ENCODE measurements at regions not wholly inside any gene's neighbourhood (a gene's known extent, or its start where the extent isn't known, plus 50 kb on each side); places are given as distances from the start of the nearest gene placed in this dataset.

DNA sequence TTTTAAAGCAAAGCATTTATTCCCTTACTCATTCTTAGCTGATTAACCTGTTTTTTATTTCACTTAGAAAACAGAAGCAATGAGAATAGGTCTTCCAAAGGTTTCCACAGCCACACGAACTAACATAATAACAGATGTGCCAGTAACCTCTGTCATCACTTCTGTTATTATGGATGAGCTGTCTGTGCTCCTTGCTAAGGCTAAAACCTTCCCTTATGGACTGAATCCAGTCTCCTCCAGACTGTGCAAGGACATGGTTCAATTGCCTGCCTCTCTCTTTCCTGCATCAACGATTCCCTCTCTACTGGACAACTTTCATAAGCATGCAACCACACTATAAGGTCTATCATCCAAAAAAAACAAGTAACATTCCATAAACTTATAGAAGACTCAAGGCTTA lies 1446.2 kb downstream of the MAT2B start:
- ATAC-seq (no peak), DNase-seq (no peak), FAIRE-seq (no peak)
- TF ChIP-seq, protein P1, sequence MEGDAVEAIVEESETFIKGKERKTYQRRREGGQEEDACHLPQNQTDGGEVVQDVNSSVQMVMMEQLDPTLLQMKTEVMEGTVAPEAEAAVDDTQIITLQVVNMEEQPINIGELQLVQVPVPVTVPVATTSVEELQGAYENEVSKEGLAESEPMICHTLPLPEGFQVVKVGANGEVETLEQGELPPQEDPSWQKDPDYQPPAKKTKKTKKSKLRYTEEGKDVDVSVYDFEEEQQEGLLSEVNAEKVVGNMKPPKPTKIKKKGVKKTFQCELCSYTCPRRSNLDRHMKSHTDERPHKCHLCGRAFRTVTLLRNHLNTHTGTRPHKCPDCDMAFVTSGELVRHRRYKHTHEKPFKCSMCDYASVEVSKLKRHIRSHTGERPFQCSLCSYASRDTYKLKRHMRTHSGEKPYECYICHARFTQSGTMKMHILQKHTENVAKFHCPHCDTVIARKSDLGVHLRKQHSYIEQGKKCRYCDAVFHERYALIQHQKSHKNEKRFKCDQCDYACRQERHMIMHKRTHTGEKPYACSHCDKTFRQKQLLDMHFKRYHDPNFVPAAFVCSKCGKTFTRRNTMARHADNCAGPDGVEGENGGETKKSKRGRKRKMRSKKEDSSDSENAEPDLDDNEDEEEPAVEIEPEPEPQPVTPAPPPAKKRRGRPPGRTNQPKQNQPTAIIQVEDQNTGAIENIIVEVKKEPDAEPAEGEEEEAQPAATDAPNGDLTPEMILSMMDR (IDR thresholded peaks at IDR 0.05), result no peak
- no peaks in the 10 kb centered on the region for H3K27me3 ChIP-seq
- no peak overlapping the region for H3K4me3 ChIP-seq
- H3K4me1 ChIP-seq, result no peaks in the 10 kb centered on the region
- no peaks in the 10 kb centered on the region for H3K36me3 ChIP-seq
- no peak overlapping the region for H3K27ac ChIP-seq
- no peaks in the 10 kb centered on the region for H3K9me3 ChIP-seq
- intact Hi-C loops (cut with DNase I), result no loop called here
- 40 to 60% methylated on average over 2 of the region's 2 CpGs for WGBS, 2 donors

DNA sequence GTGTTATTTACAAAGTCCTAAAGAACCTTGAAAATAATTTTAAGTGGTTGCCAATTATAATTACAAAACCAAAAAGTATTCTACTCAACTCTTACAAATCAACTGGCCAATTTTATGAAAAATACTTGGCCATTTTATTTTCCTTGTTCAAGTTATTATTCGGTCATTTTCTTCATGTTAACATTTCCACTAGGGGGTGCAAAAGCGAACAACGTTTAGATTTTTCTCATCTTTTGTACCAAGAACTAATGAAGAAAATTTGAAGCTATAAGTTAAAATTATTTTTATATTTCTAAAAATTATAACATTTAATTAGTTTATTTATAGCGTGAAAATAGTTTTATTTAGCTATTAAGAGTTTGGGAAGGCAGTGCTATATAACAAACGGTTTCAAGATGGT lies 1453.3 kb downstream of the MAT2B start:
- 74 to 87% methylated on average over 5 of the region's 5 CpGs for WGBS, 2 donors
- Histone ChIP-seq H3K36me3 (no peaks in the 10 kb centered on the region), H3K4me1 (no peaks in the 10 kb centered on the region), H3K27me3 (no peaks in the 10 kb centered on the region), H3K27ac (no peak overlapping the region), H3K4me3 (no peak overlapping the region), H3K9me3 (no peaks in the 10 kb centered on the region)
- TF ChIP-seq, protein P1 (IDR thresholded peaks at IDR 0.05), result no peak
- intact Hi-C loops (cut with DNase I), result no loop called here
- FAIRE-seq (no peak), DNase-seq (no peak), ATAC-seq (no peak)

DNA sequence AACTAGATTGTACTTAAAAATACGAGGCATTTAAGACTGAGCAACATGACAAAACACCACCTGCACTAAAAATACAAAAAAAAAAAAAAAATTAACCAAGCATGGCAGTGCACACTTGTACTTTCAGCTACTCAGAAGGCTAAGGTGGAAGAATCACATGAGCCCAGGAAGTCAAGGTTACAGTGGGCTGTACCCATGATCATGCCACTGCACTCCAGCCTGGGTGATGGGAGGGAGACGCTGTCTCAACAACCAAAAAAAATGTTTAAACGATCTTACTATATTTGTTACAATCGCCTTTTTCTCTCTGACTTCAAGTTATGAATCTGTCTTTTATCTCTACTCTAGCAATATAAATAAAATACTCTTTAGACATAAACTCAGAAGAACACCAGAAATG lies 1454.3 kb downstream of the MAT2B start:
- Histone ChIP-seq H3K36me3 (no peaks in the 10 kb centered on the region), H3K9me3 (no peaks in the 10 kb centered on the region), H3K27me3 (no peaks in the 10 kb centered on the region), H3K27ac (no peak overlapping the region), H3K4me1 (no peaks in the 10 kb centered on the region), H3K4me3 (no peak overlapping the region)
- intact Hi-C loops (cut with DNase I), result no loop called here
- no peak for ATAC-seq
- FAIRE-seq, result no peak
- no peak for DNase-seq
- WGBS, 2 donors, result 64 to 70% methylated on average over 4 of the region's 4 CpGs
- TF ChIP-seq, protein P1 (IDR thresholded peaks at IDR 0.05), result no peak

DNA sequence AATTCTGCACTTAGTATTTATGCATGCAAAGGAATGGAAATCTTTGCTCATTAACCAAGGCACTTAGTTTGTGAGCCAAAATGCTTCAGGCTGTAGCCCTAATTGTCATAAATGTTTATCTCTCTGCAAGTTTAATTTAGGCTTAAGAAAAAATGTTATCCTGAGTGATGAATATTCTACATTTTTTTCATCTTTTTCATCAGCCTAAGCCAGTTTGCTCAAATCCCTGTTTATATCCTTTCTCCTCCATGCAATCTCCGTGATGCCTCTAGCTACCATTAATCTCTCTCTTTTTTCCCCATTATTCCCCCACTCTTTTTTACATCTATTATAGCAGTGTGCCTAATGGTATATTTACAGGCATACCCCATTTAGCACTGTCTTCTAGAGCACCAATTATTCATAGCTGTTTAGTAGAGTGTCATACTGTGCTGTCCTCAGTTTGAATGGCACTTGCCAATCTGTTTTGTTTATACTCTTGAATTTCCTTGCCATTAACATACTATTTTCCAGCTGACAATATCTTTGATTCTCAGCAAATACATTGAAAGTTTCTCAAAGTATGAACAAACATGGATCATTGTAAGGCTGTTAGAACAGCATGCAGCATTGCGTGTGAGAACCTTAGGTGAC lies 1457.0 kb downstream of the MAT2B start:
- DNase-seq (no peak), FAIRE-seq (no peak)

DNA sequence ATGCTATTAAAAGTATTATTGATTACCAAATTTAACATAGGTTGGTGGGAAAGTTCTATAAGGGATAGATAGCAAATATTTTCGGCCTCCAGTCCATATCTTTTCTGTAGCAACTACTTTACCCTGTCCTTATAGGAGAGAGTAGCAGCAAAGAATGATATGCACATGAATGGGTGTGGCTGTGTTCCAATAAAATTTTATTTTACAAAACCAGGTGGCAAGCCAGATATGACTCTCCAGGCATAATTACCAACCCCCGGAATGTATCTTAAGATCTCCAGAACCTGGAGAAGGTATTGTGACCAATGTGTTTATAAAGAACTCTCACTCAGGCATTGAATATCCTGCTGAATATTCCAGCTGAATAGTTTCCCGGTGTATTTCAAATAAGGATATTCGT lies 1461.2 kb downstream of the MAT2B start:
- TF ChIP-seq, protein P1 (IDR thresholded peaks at IDR 0.05), result no peak
- DNase-seq (no peak), ATAC-seq (no peak), FAIRE-seq (no peak)
- H3K27me3 ChIP-seq, result no peaks in the 10 kb centered on the region
- H3K4me1 ChIP-seq, result no peaks in the 10 kb centered on the region
- no peaks in the 10 kb centered on the region for H3K9me3 ChIP-seq
- no peak overlapping the region for H3K27ac ChIP-seq
- intact Hi-C loops (cut with DNase I), result no loop called here
- H3K36me3 ChIP-seq, result no peaks in the 10 kb centered on the region
- WGBS, 2 donors, result 54 to 66% methylated on average over 4 of the region's 4 CpGs
- H3K4me3 ChIP-seq, result no peak overlapping the region

More for the DNA sequence above, 1457.0 kb downstream of the MAT2B start:
- Histone ChIP-seq H3K9me3 (no peaks in the 10 kb centered on the region), H3K4me1 (no peaks in the 10 kb centered on the region), H3K27me3 (no peaks in the 10 kb centered on the region), H3K27ac (no peak overlapping the region), H3K4me3 (no peak overlapping the region), H3K36me3 (no peaks in the 10 kb centered on the region)
- no peak for ATAC-seq
- TF ChIP-seq, protein P1 (IDR thresholded peaks at IDR 0.05), result no peak
- 85 to 90% methylated on average over 2 of the region's 2 CpGs for WGBS, 2 donors
- intact Hi-C loops (cut with DNase I), result no loop called here

Data from pancreas (tissue), 10 donors.